ENCODE measurements at regions not wholly inside any gene's neighbourhood (a gene's known extent, or its start where the extent isn't known, plus 50 kb on each side); places are given as distances from the start of the nearest gene placed in this dataset.

GRCh38 chr7:137093198-137093597, 224.7 kb downstream of the CHRM2 start:
- TF ChIP-seq CTCF (IDR thresholded peaks at IDR 0.05) (no peak), POLR2A (IDR thresholded peaks at IDR 0.05) (no peak)
